Thyroid gland (tissue), 4 donors: ENCODE measurements at regions not wholly inside any gene's neighbourhood (a gene's known extent, or its start where the extent isn't known, plus 50 kb on each side); places are given as distances from the start of the nearest gene placed in this dataset.

Experiments used
- POLR2A ChIP-seq, 2 donors: fragments of 450-650 bp; IDR thresholded peaks; one replicate each; pipeline ENCODE4 v1.6.1; 2017; ENCODE audit warnings: antibody characterized with exemption in 2 of 2, mild to moderate bottlenecking in 2 of 2, moderate library complexity in 1 of 2
- TF ChIP-seq, protein P1 (sequence below), 6 experiments: fragments of 200-600 bp in 3 of 6; fragments of 450-650 bp in 3 of 6; sonication (generic) in 3 of 6; IDR thresholded peaks; one replicate each; pipeline ENCODE4 v1.5.1; 2016 to 2019; ENCODE audit warnings: antibody characterized with exemption in 6 of 6, mild to moderate bottlenecking in 2 of 6, inconsistent platforms in 1 of 6, moderate library complexity in 1 of 6

DNA sequence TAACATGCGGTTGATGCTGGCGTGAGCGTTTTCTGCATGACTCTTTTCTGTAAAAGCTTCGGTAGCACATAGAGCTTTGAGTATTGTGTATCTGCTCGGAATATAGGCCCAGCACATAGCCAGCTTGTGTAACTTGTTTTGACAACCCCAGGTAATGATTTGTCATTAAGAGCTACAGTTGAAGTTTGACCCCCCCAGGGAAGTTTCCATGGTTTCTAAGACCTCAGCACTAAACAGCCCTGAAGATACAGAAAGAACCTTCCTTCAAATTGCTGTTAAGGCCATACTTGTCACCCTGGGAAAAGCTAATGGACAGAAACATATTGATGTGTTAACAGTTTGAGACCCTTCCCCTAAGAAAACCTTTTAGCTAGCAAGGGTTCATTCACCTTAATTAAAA is 380.7 kb downstream of the PRDM2 start:
- TF ChIP-seq, protein P1, sequence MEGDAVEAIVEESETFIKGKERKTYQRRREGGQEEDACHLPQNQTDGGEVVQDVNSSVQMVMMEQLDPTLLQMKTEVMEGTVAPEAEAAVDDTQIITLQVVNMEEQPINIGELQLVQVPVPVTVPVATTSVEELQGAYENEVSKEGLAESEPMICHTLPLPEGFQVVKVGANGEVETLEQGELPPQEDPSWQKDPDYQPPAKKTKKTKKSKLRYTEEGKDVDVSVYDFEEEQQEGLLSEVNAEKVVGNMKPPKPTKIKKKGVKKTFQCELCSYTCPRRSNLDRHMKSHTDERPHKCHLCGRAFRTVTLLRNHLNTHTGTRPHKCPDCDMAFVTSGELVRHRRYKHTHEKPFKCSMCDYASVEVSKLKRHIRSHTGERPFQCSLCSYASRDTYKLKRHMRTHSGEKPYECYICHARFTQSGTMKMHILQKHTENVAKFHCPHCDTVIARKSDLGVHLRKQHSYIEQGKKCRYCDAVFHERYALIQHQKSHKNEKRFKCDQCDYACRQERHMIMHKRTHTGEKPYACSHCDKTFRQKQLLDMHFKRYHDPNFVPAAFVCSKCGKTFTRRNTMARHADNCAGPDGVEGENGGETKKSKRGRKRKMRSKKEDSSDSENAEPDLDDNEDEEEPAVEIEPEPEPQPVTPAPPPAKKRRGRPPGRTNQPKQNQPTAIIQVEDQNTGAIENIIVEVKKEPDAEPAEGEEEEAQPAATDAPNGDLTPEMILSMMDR (IDR thresholded peaks at IDR 0.05) = no peak
- TF ChIP-seq POLR2A (IDR thresholded peaks at IDR 0.05) = no peak
